DOHH2 (cell line): ENCODE measurements at regions not wholly inside any gene's neighbourhood (a gene's known extent, or its start where the extent isn't known, plus 50 kb on each side); places are given as distances from the start of the nearest gene placed in this dataset.

Source experiments
- EZH2phosphoT487 ChIP-seq: fragments of 200-600 bp; sonication (generic); IDR thresholded peaks from 2 replicates; pipeline ENCODE4 v1.6.1; 2017; ENCODE audit warnings: borderline replicate concordance, mild to moderate bottlenecking, antibody characterized with exemption, low read length, moderate library complexity, mixed read lengths
- TF ChIP-seq, protein P1 (sequence below): fragments of 200-600 bp; sonication (generic); IDR thresholded peaks from one replicate; pipeline ENCODE4 v1.5.1; 2014; ENCODE audit warnings: antibody characterized with exemption, mild to moderate bottlenecking, low read depth, low read length; ENCODE audit not compliant: poor library complexity, severe bottlenecking

DNA sequence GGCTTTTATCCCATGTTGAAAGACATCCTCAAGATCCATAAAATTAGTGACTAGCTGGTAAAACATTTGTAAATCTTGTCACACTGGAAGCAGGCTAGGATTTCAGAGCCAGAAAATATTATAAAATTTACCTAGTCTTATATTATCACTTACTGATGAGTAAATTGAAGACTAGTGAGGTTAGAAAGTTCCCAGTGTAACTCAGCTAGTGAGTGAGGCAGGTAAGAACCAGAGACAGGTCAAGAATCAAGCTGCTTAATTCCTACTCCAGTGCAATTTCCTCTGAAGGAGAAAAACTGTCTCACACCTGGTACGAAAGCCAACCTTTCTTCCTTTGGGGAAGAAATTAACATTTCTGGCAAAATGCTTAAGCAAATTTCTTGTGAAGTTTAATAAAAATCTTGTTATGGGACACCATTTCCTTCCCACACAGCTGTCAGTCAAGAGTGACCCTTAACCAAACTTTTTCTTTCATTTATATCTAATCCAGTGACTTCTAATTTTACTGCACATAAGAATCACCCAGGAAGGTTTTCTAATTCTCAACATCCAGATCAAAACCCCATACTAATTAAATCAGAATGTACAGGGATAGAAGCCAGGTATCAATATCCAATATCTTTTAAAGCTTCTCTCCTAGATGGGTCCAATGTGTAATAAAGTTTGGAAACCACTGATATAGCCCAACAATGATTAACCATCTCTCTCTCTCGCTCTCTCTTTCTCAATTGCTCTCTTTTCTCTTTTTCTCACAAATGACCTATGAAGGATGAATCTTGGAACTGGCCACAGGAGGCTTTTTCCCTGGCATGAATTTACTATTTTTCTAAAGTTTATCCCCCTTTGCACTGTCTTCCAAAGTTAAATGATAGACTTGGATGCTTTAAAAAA is 264.3 kb upstream of the SLC39A10 start:
- TF ChIP-seq, protein P1, sequence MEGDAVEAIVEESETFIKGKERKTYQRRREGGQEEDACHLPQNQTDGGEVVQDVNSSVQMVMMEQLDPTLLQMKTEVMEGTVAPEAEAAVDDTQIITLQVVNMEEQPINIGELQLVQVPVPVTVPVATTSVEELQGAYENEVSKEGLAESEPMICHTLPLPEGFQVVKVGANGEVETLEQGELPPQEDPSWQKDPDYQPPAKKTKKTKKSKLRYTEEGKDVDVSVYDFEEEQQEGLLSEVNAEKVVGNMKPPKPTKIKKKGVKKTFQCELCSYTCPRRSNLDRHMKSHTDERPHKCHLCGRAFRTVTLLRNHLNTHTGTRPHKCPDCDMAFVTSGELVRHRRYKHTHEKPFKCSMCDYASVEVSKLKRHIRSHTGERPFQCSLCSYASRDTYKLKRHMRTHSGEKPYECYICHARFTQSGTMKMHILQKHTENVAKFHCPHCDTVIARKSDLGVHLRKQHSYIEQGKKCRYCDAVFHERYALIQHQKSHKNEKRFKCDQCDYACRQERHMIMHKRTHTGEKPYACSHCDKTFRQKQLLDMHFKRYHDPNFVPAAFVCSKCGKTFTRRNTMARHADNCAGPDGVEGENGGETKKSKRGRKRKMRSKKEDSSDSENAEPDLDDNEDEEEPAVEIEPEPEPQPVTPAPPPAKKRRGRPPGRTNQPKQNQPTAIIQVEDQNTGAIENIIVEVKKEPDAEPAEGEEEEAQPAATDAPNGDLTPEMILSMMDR: no peak
- TF ChIP-seq EZH2phosphoT487: no peak
